GM12878 (cell line): ENCODE measurements at regions not wholly inside any gene's neighbourhood (a gene's known extent, or its start where the extent isn't known, plus 50 kb on each side); places are given as distances from the start of the nearest gene placed in this dataset.

Experiments
- ATF2 ChIP-seq: IDR thresholded peaks from 2 replicates; pipeline ENCODE4 v1.6.1; 2012; ENCODE audit warnings: low read length, inconsistent platforms
- CTCF ChIP-seq, 3 experiments: IDR thresholded peaks in 2 of 3; conservative IDR thresholded peaks in 1 of 3; 2 replicates each; pipeline ENCODE4 v1.5.1; 2011; ENCODE audit warnings: low read depth in 3 of 3, low read length in 3 of 3, mild to moderate bottlenecking in 3 of 3, control low read depth in 2 of 3, moderate library complexity in 2 of 3, inconsistent platforms in 1 of 3, mixed read lengths in 1 of 3; ENCODE audit not compliant: control insufficient read depth in 2 of 3, insufficient read depth in 1 of 3; ENCODE audit errors: extremely low read depth in 1 of 3
- JUND ChIP-seq: IDR thresholded peaks from 2 replicates; pipeline ENCODE4 v1.6.1; 2012; ENCODE audit warnings: low read depth, mild to moderate bottlenecking, low read length, improper control_type of control experiment, moderate library complexity
- TAF1 ChIP-seq: IDR thresholded peaks from 2 replicates; pipeline ENCODE4 v1.6.1; 2011; ENCODE audit warnings: mild to moderate bottlenecking, low read depth, low read length, borderline replicate concordance
- YY1 ChIP-seq: IDR thresholded peaks from 2 replicates; pipeline ENCODE4 v1.6.1; 2011; ENCODE audit warnings: low read depth, mild to moderate bottlenecking, low read length

- TF ChIP-seq ATF2 = no peak
- no peak for TF ChIP-seq JUND
- no peak for TF ChIP-seq CTCF (IDR thresholded peaks at IDR 0.05 in 2 of 3, conservative IDR thresholded peaks at IDR 0.05 in 1 of 3; ENCODE audit: control insufficient read depth in 2 of 3, extremely low read depth in 1 of 3, insufficient read depth in 1 of 3, low read depth in 3 of 3, low read length in 3 of 3)
- TF ChIP-seq TAF1 = no peak
- no peak for TF ChIP-seq YY1
Observed at GRCh38 chr16:7976563-7976962, 613.7 kb downstream of the TMEM114 start.
